ENCODE measurements at regions not wholly inside any gene's neighbourhood (a gene's known extent, or its start where the extent isn't known, plus 50 kb on each side); places are given as distances from the start of the nearest gene placed in this dataset.

- H4K20me1 ChIP-seq (ENCODE audit: insufficient read depth, low read length): no peaks in the 10 kb centered on the region
- no peak overlapping the region for H3K27ac ChIP-seq (ENCODE audit: low read depth, low read length)
- no peaks in the 10 kb centered on the region for H3K4me1 ChIP-seq (ENCODE audit: insufficient read depth, low read length)
- no peak overlapping the region for H3K4me2 ChIP-seq (ENCODE audit: insufficient read depth, low read length)
- H3K27me3 ChIP-seq (ENCODE audit: insufficient read depth, low read length): no peaks in the 10 kb centered on the region
- no peaks in the 10 kb centered on the region for H3K79me2 ChIP-seq (ENCODE audit: insufficient read depth, low read length)
- H3K36me3 ChIP-seq (ENCODE audit: insufficient read depth, low read length): no peaks in the 10 kb centered on the region
- H3K4me3 ChIP-seq (ENCODE audit: insufficient read depth, low read length): no peak overlapping the region
- TF ChIP-seq CTCF (IDR thresholded peaks at IDR 0.05; ENCODE audit: extremely low read depth, low read depth, low read length): no peak
- H3K9me3 ChIP-seq (ENCODE audit: low read depth, low read length): no peaks in the 10 kb centered on the region
- H2AFZ ChIP-seq (ENCODE audit: low read length): no peak overlapping the region
- no peak for DNase-seq (ENCODE audit: insufficient read length, low spot score, missing footprints)
Measured at GRCh38 chr5:164799391-164799790, 1294.0 kb downstream of the MAT2B start.

GRCh38 chr5:164801910-164802309 is 1296.5 kb downstream of the MAT2B start:
- no peaks in the 10 kb centered on the region for H3K4me1 ChIP-seq (ENCODE audit: insufficient read depth, low read length)
- H4K20me1 ChIP-seq (ENCODE audit: insufficient read depth, low read length): no peaks in the 10 kb centered on the region
- H3K36me3 ChIP-seq (ENCODE audit: insufficient read depth, low read length): no peaks in the 10 kb centered on the region
- no peaks in the 10 kb centered on the region for H3K27me3 ChIP-seq (ENCODE audit: insufficient read depth, low read length)
- no peak overlapping the region for H2AFZ ChIP-seq (ENCODE audit: low read length)
- H3K79me2 ChIP-seq (ENCODE audit: insufficient read depth, low read length): no peaks in the 10 kb centered on the region
- no peak for DNase-seq (ENCODE audit: insufficient read length, low spot score, missing footprints)
- no peaks in the 10 kb centered on the region for H3K9me3 ChIP-seq (ENCODE audit: low read depth, low read length)
- no peak overlapping the region for H3K4me2 ChIP-seq (ENCODE audit: insufficient read depth, low read length)
- no peak for TF ChIP-seq CTCF (IDR thresholded peaks at IDR 0.05; ENCODE audit: extremely low read depth, low read depth, low read length)
- H3K4me3 ChIP-seq (ENCODE audit: insufficient read depth, low read length): no peak overlapping the region
- no peak overlapping the region for H3K27ac ChIP-seq (ENCODE audit: low read depth, low read length)

GRCh38 chr5:164809821-164810220 is 1304.4 kb downstream of the MAT2B start:
- no peak overlapping the region for H3K27ac ChIP-seq (ENCODE audit: low read depth, low read length)
- no peak overlapping the region for H2AFZ ChIP-seq (ENCODE audit: low read length)
- no peak for TF ChIP-seq CTCF (IDR thresholded peaks at IDR 0.05; ENCODE audit: extremely low read depth, low read depth, low read length)
- H3K4me1 ChIP-seq (ENCODE audit: insufficient read depth, low read length): no peaks in the 10 kb centered on the region
- H4K20me1 ChIP-seq (ENCODE audit: insufficient read depth, low read length): no peaks in the 10 kb centered on the region
- H3K9me3 ChIP-seq (ENCODE audit: low read depth, low read length): no peaks in the 10 kb centered on the region
- no peaks in the 10 kb centered on the region for H3K27me3 ChIP-seq (ENCODE audit: insufficient read depth, low read length)
- no peaks in the 10 kb centered on the region for H3K36me3 ChIP-seq (ENCODE audit: insufficient read depth, low read length)
- H3K4me3 ChIP-seq (ENCODE audit: insufficient read depth, low read length): no peak overlapping the region
- no peaks in the 10 kb centered on the region for H3K79me2 ChIP-seq (ENCODE audit: insufficient read depth, low read length)
- H3K4me2 ChIP-seq (ENCODE audit: insufficient read depth, low read length): no peak overlapping the region
- DNase-seq (ENCODE audit: insufficient read length, low spot score, missing footprints): no peak

- DNase-seq (ENCODE audit: insufficient read length, low spot score, missing footprints): no peak
- Histone ChIP-seq H4K20me1 (ENCODE audit: insufficient read depth, low read length) (no peaks in the 10 kb centered on the region), H3K4me1 (ENCODE audit: insufficient read depth, low read length) (no peaks in the 10 kb centered on the region), H3K27me3 (ENCODE audit: insufficient read depth, low read length) (no peaks in the 10 kb centered on the region), H3K9me3 (ENCODE audit: low read depth, low read length) (no peaks in the 10 kb centered on the region), H3K27ac (ENCODE audit: low read depth, low read length) (no peak overlapping the region), H3K4me3 (ENCODE audit: insufficient read depth, low read length) (no peak overlapping the region), H3K79me2 (ENCODE audit: insufficient read depth, low read length) (no peaks in the 10 kb centered on the region), H3K4me2 (ENCODE audit: insufficient read depth, low read length) (no peak overlapping the region), H2AFZ (ENCODE audit: low read length) (no peak overlapping the region), H3K36me3 (ENCODE audit: insufficient read depth, low read length) (no peaks in the 10 kb centered on the region)
- no peak for TF ChIP-seq CTCF (IDR thresholded peaks at IDR 0.05; ENCODE audit: extremely low read depth, low read depth, low read length)
Measured at GRCh38 chr5:164818445-164818844, 1313.0 kb downstream of the MAT2B start.
